GM12878 (cell line): ENCODE measurements at regions not wholly inside any gene's neighbourhood (a gene's known extent, or its start where the extent isn't known, plus 50 kb on each side); places are given as distances from the start of the nearest gene placed in this dataset.

Experiments used
- ATAC-seq: fragments of 200-7000 bp; cut with Tn5 transposase; 3 replicates; pipeline ENCODE4 v1.9.1; 2020; ENCODE audit warnings: mild to moderate bottlenecking, moderate library complexity
- BruUV-seq: library from RNA; stranded (reverse); fragments of 400-500 nt; replicated peaks from 2 replicates; lab custom pipeline; 2021; lab: Mats Ljungman, UMichigan
- CTCF ChIA-PET: fragments of 300-600 bp; sonication (Branson Sonifier 250); formaldehyde crosslinking; extraction: SDS; loops from one replicate; lab custom pipeline; 2021; ENCODE audit warnings: inconsistent platforms; lab: Yijun Ruan, JAX
- POLR2A ChIA-PET: fragments of 350-600 bp; formaldehyde crosslinking; extraction: SDS; loops from one replicate; lab custom pipeline; 2021; ENCODE audit warnings: inconsistent platforms; lab: Charles Lee
- RAD21 ChIA-PET: fragments of 300-600 bp; sonication (Branson Sonifier 250); formaldehyde crosslinking; loops from one replicate; lab custom pipeline; 2023; ENCODE audit warnings: antibody characterized with exemption; ENCODE audit not compliant: unreplicated experiment; lab: Charles Lee
- SMC1A ChIA-PET: fragments of 300-600 bp; sonication (Branson Sonifier 250); formaldehyde crosslinking; loops from one replicate; lab custom pipeline; 2023; ENCODE audit not compliant: unreplicated experiment, uncharacterized antibody; lab: Charles Lee
- DNase-seq: peaks from one replicate; pipeline ENCODE4 v3.0.0-alpha.2; 2011; ENCODE audit warnings: low read depth, low spot score
- FAIRE-seq: peaks from 3 replicates; lab custom pipeline; 2011; peaks lifted over from hg19 to GRCh38; lab: Jason Lieb, UNC
- H2AFZ ChIP-seq: 2 replicates; pipeline ENCODE4 v1.6.0; 2011; ENCODE audit warnings: low read depth, low read length, control low read depth; ENCODE audit not compliant: control insufficient read depth
- H3K27ac ChIP-seq: 2 replicates; pipeline ENCODE4 v1.5.1; 2011; ENCODE audit warnings: control low read depth; ENCODE audit not compliant: control insufficient read depth, insufficient read depth
- H3K27me3 ChIP-seq, 2 experiments: replicated peaks in 1 of 2; 2 replicates each; pipeline versions ENCODE4 v1.6.0 to v1.6.1; 2011; ENCODE audit warnings: low read length in 1 of 2; ENCODE audit not compliant: control insufficient read depth in 2 of 2, insufficient read depth in 2 of 2
- H3K36me3 ChIP-seq, 2 experiments: 2 replicates each; pipeline ENCODE4 v1.5.1; 2011; ENCODE audit warnings: low read length in 1 of 2; ENCODE audit not compliant: control insufficient read depth in 2 of 2, insufficient read depth in 2 of 2
- H3K4me1 ChIP-seq: 2 replicates; pipeline ENCODE4 v1.6.1; 2011; ENCODE audit warnings: mild to moderate bottlenecking, low read length, moderate library complexity, mixed read lengths; ENCODE audit not compliant: control insufficient read depth, insufficient read depth
- H3K4me2 ChIP-seq: 2 replicates; pipeline ENCODE4 v1.6.0; 2011; ENCODE audit warnings: control low read depth; ENCODE audit not compliant: control insufficient read depth, insufficient read depth
- H3K4me3 ChIP-seq: fragments of 200-600 bp; sonication (generic); 2 replicates; pipeline ENCODE4 v1.5.1; 2016
- H3K79me2 ChIP-seq: 2 replicates; pipeline ENCODE4 v1.6.0; 2011; ENCODE audit warnings: low read length; ENCODE audit not compliant: control insufficient read depth, insufficient read depth
- H3K9ac ChIP-seq: 2 replicates; pipeline ENCODE4 v1.8.0; 2011; ENCODE audit warnings: low read length, control low read depth, mixed read lengths; ENCODE audit not compliant: control insufficient read depth, insufficient read depth
- H3K9me3 ChIP-seq: replicated peaks from 3 replicates; pipeline ENCODE4 v1.5.1; 2011; ENCODE audit warnings: mild to moderate bottlenecking, low read length; ENCODE audit not compliant: control insufficient read depth, insufficient read depth
- H4K20me1 ChIP-seq: 2 replicates; pipeline ENCODE4 v1.6.0; 2011; ENCODE audit not compliant: control insufficient read depth, insufficient read depth
- BMI1 ChIP-seq: fragments of 450-650 bp; IDR thresholded peaks from 2 replicates; pipeline ENCODE4 v1.6.1; 2016; ENCODE audit warnings: mild to moderate bottlenecking, moderate library complexity, borderline replicate concordance
- CBX5 ChIP-seq: sonication (generic); IDR thresholded peaks from 2 replicates; pipeline ENCODE4 v1.6.1; 2016; ENCODE audit warnings: low read depth, moderate library complexity, mild to moderate bottlenecking, inconsistent platforms
- CHD2 ChIP-seq: IDR thresholded peaks from 2 replicates; pipeline ENCODE4 v1.6.1; 2011; ENCODE audit warnings: low read depth, low read length, improper control_type of control experiment, borderline replicate concordance
- DPF2 ChIP-seq: fragments of 450-650 bp; IDR thresholded peaks from 2 replicates; pipeline ENCODE4 v1.6.1; 2017; ENCODE audit warnings: mild to moderate bottlenecking
- MAX ChIP-seq: IDR thresholded peaks from 2 replicates; pipeline ENCODE4 v1.6.1; 2012; ENCODE audit warnings: low read depth, low read length, improper control_type of control experiment
- MYB ChIP-seq: fragments of 150-350 bp; IDR thresholded peaks from 2 replicates; pipeline ENCODE4 v1.6.1; 2014; ENCODE audit warnings: mild to moderate bottlenecking, low read depth, low read length, borderline replicate concordance
- PAX5 ChIP-seq: IDR thresholded peaks from 2 replicates; pipeline ENCODE4 v1.6.1; 2011; ENCODE audit warnings: low read depth, low read length, borderline replicate concordance
- RCOR1 ChIP-seq: conservative IDR thresholded peaks from 2 replicates; pipeline ENCODE4 v1.6.1; 2012; ENCODE audit warnings: low read depth, low read length, improper control_type of control experiment
- STAT1 ChIP-seq: fragments of 450-650 bp; conservative IDR thresholded peaks from 2 replicates; pipeline ENCODE4 v1.6.1; 2014; ENCODE audit warnings: antibody characterized with exemption, mild to moderate bottlenecking
- ZNF384 ChIP-seq: IDR thresholded peaks from 2 replicates; pipeline ENCODE4 v1.6.1; 2012; ENCODE audit warnings: low read depth, mild to moderate bottlenecking, low read length, improper control_type of control experiment, borderline replicate concordance
- WGBS: methylation state at CpG from one replicate; pipeline ENCODE4 v1.1.6; 2016; ENCODE audit warnings: low lambda C conversion rate; ENCODE audit not compliant: insufficient replicate concordance, insufficient coverage; ENCODE audit errors: missing lambda C conversion rate; 5-methylcytosine and 5-hydroxymethylcytosine counted together
- in situ Hi-C: fragments of 300-500 bp; cut with MboI; formaldehyde crosslinking; loops from 9 replicates; pipeline ENCODE4 v1.14.3; 2018; ENCODE audit warnings: mixed read lengths
- intact Hi-C: fragments of 100-400 bp; cut with micrococcal nuclease; formaldehyde crosslinking; loops from one replicate; pipeline ENCODE4 v1.14.2; 2022; ENCODE audit not compliant: unreplicated experiment

GRCh38 chr9:85321561-85321960, 420.2 kb downstream of the AGTPBP1 start:
- 12% methylated on average over 5 of the region's 5 CpGs for WGBS
- Histone ChIP-seq H3K9me3 (no peaks in the 10 kb centered on the region), H3K4me1 (no peaks in the 10 kb centered on the region), H4K20me1 (no peaks in the 10 kb centered on the region), H3K9ac (no peak overlapping the region)
- no peak for TF ChIP-seq MYB
- TF ChIP-seq CBX5: no peak
- no peak for TF ChIP-seq MAX
- TF ChIP-seq ZNF384: no peak
- no peak for TF ChIP-seq BMI1
- no peak for TF ChIP-seq STAT1
- TF ChIP-seq RCOR1: no peak
- no peak for TF ChIP-seq CHD2
- TF ChIP-seq DPF2: no peak
- no peak for TF ChIP-seq PAX5
- TF ChIP-seq, all 136 proteins: peak for 0
- ChIA-PET CTCF (no interaction called here), POLR2A (no interaction called here), SMC1A (no interaction called here), RAD21 (no interaction called here)
- no peak overlapping the region for H3K4me2 ChIP-seq
- DNase-seq (no peak), FAIRE-seq (no peak), ATAC-seq (no peak)
- H3K79me2 ChIP-seq: no peaks in the 10 kb centered on the region
- BruUV-seq: no TSS peak
- in situ Hi-C loops (no loop called here), intact Hi-C loops (no loop called here)
- H3K27ac ChIP-seq: no peak overlapping the region
- no peak overlapping the region for H3K4me3 ChIP-seq
- no peaks in the 10 kb centered on the region for H3K36me3 ChIP-seq
- no peaks in the 10 kb centered on the region for H3K27me3 ChIP-seq
- H2AFZ ChIP-seq: no peak overlapping the region
